GM18951 (cell line): ENCODE measurements at regions not wholly inside any gene's neighbourhood (a gene's known extent, or its start where the extent isn't known, plus 50 kb on each side); places are given as distances from the start of the nearest gene placed in this dataset.

Source experiments
- POLR2A ChIP-seq: IDR thresholded peaks from 4 replicates; pipeline ENCODE4 v1.6.1; 2011; ENCODE audit warnings: mild to moderate bottlenecking; ENCODE audit not compliant: insufficient read length, insufficient read depth; ENCODE audit errors: extremely low read depth
- in situ Hi-C: fragments of 300-500 bp; cut with MboI; formaldehyde crosslinking; loops from one replicate; pipeline ENCODE4 v1.12.0; 2022; ENCODE audit warnings: low sequenced_read_pairs, mixed read lengths, inconsistent platforms; ENCODE audit not compliant: unreplicated experiment

GRCh38 chr14:38063711-38064320, 143.9 kb upstream of the SSTR1 start:
- TF ChIP-seq POLR2A, result no peak
- in situ Hi-C loops, result no loop called here

DNA sequence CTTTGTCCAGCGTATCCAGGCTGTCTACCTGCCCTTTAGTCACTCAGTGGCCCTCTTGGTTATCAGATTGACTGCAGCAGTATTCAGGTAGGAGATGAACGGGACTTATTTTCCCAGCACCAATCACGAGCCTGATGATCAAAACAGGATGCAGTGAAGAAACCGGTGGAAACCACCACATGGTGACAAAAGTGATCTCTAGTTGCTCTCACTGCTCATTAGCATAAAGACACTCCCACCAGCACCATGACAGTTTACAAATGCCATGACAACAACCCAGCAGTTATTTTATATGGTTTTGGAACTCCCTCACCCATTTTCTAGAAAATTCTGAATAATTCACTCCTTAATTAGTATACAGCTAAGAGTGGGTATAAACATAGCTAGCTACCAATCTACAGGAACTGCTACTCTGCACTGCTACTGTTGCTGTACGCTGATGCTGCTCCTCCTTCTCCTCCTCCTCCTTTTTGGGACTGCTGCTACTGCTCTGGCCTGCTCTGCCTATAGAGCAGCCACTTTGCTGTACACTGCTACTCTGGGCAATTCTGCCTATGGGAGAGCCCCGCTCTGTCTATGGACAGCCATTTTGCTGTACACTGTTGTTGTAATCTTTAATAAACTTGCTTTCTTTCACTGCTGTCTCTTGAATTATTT, 142.5 kb upstream of the SSTR1 start:
- in situ Hi-C loops, result no loop called here
- no peak for TF ChIP-seq POLR2A

GRCh38 chr14:38070061-38070588, 137.6 kb upstream of the SSTR1 start:
- in situ Hi-C loops, result no loop called here
- TF ChIP-seq POLR2A, result no peak

DNA sequence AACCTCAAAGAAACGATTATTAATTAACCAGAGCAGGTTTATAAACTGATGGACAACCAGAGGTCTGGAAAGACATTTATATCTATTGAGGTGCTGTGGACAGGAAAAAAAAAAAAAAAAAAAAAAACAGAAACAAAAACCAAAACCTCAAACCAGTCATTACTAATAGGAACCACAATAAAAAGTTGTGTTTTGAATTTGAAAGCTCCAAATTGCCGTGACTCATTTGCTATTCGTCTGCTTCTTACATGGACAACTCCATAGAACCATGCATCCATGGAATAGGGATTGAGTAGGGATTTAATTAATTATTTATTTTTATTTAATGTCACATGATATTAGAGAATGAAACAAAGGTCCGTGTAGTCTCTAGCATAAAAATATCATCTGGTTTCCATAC, 134.1 kb upstream of the SSTR1 start:
- in situ Hi-C loops, result no loop called here
- TF ChIP-seq POLR2A, result no peak

- no peak for TF ChIP-seq POLR2A
- in situ Hi-C loops, result no loop called here
Observed at GRCh38 chr14:38074081-38074480, 133.6 kb upstream of the SSTR1 start.

DNA sequence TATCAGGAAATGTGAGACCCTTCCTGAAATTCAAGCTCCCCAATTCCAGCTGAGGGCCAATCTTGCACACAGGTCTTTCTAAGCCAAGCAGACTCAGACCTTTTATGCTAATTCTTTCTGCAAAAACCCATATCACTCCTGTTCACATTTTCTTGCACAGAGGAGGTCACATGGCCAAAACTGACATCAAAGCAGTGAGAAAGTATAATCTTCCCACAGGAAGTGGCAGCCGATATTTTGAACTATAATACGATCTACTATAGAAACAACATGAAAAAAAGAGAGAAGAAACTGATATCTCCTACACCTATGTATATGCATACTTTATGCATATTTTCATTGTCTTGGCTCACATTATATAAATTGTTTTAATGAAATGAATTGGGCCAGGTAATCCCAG, 132.9 kb upstream of the SSTR1 start:
- TF ChIP-seq POLR2A, result no peak
- in situ Hi-C loops, result no loop called here

GRCh38 chr14:38078393-38078792, 129.3 kb upstream of the SSTR1 start:
- no peak for TF ChIP-seq POLR2A
- in situ Hi-C loops, result no loop called here

DNA sequence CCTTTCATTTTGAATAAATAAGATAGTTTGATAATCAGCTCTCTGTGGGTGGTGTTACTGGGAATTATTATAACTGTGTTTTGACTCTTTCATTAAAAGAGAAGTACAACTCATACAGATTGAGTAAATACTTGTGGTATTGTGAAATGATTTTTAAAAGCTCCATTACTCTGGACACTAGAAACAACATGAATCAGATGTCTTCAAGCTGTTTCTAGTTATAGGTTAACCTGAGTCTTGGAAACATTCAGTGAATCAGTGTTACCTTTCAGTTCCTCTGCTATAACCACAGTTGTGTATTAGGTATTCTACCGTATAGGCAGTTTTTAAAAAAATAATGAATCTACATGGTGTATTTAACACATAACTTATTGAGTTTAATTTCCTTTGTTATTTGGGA, 128.4 kb upstream of the SSTR1 start:
- in situ Hi-C loops, result no loop called here
- no peak for TF ChIP-seq POLR2A

DNA sequence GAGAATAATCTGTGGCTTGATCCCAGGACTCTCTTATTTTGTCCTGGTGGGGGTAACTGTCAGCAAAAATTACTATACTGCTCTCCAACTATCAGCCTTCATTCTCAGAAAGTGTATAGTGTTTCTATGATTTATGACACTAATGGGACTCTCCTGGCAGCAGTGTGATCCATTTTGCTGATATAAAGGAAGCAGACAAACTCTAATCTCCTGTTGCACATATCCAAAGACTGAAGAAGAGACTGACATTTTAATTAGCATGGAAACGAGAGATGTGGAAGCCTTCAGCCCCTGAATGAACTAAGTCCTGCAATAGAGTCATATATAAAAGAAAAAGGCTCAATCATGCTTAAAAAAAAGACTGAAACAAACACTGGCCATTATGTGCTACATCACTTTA, 127.8 kb upstream of the SSTR1 start:
- no peak for TF ChIP-seq POLR2A
- in situ Hi-C loops, result no loop called here

- in situ Hi-C loops, result no loop called here
- no peak for TF ChIP-seq POLR2A
Observed at GRCh38 chr14:38080696-38081095, 127.0 kb upstream of the SSTR1 start.

DNA sequence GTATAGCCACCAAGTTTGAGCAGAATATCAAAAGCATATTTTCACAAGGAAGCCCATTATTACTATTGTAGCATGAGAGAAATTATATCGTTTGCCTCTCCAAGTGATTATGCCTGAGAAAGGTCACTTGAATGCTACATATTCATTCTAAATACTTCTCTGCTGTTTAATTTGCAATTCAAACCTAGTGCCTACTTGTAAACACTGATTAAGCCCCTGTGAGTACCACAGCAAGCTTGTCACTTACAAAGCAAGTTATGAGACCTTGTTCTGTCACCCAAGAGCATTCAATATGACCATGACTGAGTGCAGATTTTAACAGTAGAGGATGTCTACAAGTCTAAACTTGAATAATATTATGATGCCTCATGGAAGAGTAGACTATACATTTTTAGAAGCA, 124.7 kb upstream of the SSTR1 start:
- TF ChIP-seq POLR2A, result no peak
- in situ Hi-C loops, result no loop called here

GRCh38 chr14:38089123-38089522, 118.6 kb upstream of the SSTR1 start:
- in situ Hi-C loops, result no loop called here
- TF ChIP-seq POLR2A, result no peak

GRCh38 chr14:38090506-38090905, 117.2 kb upstream of the SSTR1 start:
- TF ChIP-seq POLR2A, result no peak
- in situ Hi-C loops, result no loop called here

- TF ChIP-seq POLR2A, result no peak
- in situ Hi-C loops, result no loop called here
Observed at GRCh38 chr14:38098074-38098836, 109.4 kb upstream of the SSTR1 start.
